GM18520 (cell line): ENCODE measurements at regions not wholly inside any gene's neighbourhood (a gene's known extent, or its start where the extent isn't known, plus 50 kb on each side); places are given as distances from the start of the nearest gene placed in this dataset.
"Not testable (repeated sequence)": the region's sequence is repeated elsewhere in the genome, so short reads cannot be mapped to it uniquely, and the experiment has no call there.

Experiments
- ATAC-seq: cut with Tn5 transposase; IDR thresholded peaks from one replicate; pipeline ENCODE4 v1.9.1; 2021; ENCODE audit not compliant: unreplicated experiment

DNA sequence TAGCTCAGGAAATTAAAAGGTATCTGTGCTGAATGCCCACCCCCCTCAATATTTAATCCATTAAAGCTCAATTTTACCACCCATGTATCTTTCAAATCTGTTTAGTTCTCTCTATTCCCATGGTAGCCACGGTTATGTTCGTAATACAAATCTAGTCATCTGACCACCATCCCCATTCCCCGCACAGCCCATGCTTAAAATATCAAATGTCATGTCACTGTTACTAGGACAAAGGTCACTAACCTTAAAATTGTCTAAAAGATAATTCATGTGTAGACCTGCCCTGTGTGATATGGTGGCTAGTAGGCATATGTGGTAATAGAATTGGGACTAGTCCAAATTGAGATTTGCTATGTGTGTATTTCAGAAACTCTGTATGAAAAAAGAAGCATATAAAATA, 728.5 kb upstream of the B3GALT2 start:
- ATAC-seq = no peak

DNA sequence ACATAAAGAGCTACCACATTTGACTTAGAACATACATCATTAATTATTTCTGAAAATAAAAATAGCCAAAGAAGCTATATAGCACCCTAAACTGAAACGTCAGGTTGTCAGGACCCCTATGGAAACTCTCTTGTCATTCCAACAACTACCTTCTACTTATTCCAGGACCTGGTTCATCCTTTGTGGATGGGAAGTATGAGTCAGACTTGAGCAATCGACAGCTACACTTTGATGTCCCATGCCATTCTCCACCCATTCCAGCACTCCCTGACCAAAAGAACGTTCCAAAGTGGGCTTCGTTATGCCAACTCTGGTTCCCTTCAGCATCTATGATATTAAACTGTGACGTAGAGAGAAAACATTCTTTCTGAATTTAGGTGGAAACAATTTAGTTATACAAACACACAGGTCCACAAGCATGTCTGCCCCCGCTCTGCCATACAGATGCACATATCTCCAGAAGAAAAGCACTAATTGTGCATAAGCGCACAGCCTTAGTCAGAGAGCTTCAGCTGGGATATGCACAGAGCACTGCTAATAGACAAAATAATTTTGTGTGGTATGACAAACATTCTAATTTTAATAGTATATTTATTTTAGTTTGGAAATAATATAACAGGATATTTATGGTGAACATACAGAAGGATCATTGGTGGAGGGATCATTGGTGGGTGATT, 723.1 kb upstream of the B3GALT2 start:
- ATAC-seq = no peak

DNA sequence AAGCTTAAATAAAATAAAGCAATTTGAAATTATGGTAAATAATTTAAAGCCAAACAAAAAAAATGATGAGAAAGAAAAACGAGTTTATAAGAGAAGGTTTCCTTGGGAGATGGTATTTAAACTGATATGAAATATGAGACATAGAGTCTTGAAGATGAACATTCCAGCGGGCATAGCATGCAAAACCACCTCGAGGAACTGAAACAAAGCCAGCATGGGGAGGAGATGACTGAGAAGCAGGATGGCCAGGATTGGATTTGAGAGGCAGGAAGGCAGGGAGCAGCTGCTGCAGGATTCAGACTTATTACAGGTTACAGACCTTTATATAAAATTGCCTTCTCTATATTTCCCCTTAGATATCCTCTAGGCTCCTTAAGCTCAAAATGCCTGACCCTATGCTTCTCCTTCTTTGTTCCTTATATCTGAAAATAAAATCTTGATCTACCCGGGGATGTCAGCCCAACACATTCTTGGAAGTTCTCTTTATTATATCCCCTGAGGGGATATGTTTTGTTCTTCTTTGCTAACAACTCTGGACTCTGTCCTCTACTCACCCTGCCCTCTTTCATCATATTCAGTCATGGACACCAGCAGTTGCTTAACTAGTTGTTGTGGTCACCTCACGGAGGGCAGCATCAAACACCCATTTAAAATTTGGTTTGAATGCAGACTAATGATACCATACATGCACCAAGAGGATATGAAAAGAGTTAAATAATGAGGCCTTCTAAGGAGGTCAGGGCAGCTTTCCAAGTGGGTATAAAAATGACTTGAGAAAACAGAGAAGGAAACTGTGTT, 719.1 kb upstream of the B3GALT2 start:
- no peak for ATAC-seq

DNA sequence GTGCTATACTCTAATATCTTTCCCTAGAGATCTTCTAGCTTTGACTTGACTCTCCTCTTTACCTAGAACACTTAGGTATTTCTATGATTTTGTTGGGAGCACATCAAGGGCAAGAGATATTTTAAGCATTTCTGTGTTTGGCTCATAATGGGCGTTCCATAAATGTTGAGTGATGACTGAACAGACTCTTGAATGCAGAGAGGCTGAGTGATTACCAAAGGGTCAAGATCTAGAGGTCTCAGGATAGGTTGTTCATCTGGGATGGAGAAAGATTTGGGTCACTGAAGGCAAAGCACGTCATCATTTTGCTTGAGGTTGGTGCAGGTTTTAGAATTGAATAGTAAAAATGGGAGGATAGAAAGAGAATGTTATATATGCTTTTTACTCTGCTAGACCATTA, 705.4 kb upstream of the B3GALT2 start:
- ATAC-seq = no peak

DNA sequence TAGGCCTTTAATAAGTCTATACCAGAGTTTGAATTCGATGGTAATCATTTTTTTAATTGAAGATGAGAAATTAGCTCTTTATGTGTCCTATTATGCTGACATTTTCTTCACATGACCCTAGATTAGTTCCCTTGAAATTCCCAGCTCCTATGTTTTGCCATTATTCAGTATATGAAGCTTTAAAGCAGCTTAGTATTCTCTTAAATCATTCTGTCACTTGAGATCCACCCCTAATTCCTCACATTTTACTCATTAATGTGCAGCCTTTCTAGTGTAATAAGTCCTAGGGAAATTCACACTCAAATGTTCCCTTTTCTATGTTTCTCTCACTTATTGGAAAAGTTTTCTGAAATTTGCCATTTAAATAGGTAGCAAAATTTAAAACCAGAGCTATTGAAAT, 704.5 kb upstream of the B3GALT2 start:
- ATAC-seq = no peak

DNA sequence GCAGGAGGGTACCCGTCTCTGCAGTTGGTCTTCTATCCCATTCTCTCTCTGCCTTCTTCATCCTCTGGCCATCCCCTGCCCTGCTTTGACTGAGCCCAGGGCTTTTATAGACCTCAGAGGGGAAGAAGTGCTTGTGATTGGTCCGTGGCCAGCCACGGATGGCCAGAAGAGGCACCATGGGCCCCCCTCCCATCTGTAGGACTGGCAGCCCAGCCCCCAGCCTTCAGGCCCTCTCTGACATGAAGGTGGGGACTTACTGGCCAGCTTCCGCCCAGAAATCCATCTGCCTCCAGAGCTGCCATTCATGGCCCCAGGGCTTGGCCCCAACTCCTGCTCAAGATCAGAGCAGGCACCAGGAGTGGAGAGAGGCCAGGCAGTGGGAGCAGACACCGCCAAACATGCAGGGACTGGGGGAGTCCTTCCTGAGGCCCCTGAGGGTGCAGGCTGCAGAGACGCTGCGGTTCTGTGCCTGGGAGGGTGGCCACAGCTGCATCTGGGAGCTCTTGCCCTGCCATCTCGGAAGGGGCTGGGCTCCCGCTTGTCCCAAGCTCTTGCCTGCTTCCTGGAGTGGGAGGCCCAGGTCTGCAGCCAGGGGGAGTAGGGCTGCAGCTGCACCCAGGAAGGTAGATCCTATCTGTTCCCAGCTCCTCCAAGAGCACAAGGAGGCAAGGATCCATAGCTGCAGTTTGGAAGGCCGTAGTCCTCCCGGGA, 698.6 kb upstream of the B3GALT2 start:
- ATAC-seq = no peak

DNA sequence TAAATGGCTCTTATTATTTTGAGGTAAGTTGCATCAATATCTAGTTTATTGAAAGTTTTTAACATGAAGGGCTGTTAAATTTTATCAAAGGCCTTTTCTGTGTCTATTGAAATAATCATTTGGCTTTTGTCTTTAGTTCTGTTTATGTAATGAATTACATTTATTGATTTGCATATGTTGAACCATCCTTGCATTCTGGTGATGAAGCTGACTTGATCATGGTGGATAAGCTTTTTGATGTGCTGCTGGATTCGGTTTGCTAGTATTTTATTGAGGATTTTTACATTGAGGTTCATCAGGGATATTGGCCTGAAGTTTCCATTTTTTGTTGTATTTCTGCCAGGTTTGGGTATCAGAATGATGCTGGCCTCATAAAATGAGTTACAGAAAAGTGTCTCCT, 691.5 kb upstream of the B3GALT2 start:
- ATAC-seq = not testable (repeated sequence)

DNA sequence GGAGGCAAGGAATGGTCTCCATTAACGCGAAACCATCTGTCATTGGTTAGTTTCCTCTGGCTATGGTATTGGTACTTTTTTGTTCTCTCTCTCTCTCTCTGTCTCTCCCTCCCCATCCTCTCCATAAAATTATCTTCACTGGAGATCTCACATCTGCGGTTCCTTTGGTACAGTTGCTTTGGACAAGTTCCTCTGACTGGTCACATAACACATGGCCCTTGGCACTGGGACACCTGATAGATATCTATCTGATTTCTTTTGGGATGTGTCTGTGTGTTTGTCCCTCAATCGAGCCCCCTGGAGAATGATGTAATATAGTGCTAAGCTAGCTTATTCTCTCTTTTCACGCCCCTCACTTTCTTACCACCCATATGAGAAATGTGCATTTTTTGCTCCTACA, 682.0 kb upstream of the B3GALT2 start:
- ATAC-seq = no peak

DNA sequence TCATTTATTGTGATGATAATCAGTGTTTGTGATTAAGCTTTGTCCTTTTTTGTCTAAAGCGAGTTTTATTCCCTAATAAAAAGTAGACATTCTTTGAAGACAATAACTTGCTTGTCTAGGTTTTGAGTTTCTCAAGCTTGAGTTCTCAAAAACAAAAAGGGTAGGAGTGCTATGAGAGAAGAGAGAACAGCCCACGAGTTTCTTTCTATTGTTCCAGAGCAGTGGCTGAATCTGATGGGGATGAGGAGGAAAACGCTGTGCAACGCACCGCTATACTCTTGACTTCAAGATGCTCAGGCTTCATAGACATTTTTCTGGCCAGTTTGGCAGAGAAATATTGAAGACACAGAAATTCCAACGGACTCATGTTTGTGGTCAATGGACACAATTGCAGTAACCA, 669.8 kb upstream of the B3GALT2 start:
- ATAC-seq = no peak

DNA sequence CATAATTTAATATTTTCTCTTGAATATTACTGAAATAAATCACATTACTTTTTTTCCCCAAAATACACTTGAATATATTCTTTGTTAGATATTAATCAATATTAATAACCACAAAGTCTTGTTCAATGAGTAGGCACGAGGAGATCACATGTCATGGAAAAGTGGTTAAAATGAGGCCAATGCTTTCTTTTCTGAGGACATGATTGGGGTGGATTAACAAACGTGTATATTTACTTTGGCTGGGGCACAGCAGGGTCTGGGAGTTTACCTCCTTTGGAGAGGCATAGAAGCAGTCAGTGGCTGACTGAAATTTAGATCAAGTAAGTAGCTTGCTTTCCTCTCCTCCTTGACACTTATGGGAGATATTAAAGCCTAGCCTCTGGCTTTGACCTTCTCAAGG, 664.3 kb upstream of the B3GALT2 start:
- ATAC-seq = no peak

DNA sequence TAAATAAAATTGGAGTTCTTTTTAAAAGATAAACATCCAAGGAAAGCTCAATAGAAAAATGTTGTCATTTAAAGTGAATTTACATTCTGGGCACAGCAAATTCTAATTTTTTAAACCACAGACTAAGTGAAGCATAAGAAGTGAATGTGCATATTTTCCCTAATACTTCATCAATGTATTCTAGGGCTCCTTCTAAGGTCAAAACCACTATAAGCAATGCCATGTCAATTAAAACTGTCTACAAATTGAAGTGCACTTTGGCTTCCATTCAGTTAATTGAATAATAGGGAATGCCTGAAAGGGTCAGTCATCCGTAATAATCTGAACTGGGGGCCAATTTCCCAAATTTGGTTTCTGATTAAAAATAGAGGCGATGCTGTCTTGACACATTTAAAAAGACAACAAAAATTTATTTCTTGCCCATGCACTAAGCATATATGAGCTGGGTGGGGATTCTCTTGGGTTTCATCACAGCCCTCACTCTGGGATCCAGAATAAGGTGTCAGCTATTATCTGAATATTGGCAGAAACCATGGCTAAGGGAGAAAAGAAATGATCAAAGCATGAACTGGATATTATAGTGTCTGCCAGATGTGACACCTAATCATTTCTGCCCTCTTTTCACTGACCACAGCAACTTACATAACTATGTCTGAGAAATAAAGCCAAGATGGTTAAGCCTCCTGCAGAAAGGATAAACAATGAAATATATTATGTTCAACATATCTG, 660.6 kb upstream of the B3GALT2 start:
- ATAC-seq = no peak

DNA sequence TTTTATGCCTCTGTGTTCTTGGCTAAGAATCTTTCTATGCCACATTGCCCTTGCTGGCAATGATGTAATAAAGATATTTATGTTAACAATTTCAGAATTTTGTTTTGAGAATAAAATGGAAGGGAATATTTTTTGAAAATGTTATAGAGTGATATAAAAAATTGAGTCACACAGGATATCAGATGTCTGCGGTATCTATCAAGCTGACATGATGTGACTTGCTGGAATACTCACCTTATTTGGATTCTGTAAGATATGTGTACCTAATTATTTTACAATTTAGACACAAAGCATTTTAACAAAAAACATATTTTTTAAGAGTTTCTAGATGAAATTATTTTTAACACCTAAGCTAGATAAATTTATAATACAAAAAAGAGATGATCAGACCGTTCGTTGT, 660.0 kb upstream of the B3GALT2 start:
- no peak for ATAC-seq

DNA sequence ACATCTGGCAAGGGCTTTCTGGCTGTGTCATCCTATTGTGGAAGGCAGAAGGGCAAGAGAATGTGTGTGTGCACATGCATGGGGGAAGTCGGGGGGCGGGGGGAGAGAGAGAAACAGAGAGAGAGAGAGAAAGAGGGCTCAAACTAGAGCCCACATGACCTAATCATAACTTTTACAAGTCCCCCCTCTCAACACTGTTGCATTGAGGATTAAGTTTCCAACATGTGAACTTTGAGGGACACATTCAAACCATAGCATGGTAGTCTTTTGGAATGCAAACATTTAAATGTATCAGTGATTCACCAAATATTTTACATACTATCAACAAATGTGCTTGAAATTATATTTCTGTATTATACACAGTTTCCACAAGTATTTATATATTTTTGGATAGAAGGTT, 655.4 kb upstream of the B3GALT2 start:
- ATAC-seq = no peak

DNA sequence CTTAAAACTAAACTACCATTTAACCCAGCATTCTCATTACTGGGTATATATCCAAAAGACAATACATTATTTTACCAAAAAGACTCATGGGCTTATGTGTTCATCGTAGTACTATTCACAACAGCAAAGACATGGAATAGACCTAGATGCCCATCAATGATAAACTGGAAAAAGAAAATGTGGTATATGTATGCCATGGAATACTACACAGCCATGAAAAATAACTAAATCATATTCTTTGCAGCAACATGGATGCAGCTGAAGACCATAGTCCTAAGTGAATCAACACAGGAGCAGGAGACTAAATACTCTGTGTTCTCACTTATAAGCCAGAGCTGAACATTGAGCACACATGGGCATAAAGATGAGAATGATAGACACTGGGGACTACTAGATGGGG, 645.1 kb upstream of the B3GALT2 start:
- no peak for ATAC-seq

DNA sequence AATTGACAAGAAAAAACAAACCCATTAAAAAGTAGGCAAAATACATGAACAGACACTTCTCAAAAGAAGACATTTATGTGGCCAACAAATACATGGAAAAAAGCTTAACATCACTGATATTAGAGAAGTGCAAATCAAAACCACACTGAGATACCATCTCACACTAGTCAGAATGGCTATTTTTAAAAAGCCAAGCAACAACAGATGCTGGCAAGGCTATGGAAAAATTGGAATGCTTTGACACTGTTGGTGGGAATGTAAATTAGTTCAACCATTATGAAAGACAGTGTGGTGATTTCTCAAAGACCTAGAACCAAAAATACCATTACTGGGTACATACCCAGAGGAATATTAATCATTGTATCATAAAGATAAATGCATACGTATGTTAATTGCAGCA, 641.1 kb upstream of the B3GALT2 start:
- no peak for ATAC-seq

DNA sequence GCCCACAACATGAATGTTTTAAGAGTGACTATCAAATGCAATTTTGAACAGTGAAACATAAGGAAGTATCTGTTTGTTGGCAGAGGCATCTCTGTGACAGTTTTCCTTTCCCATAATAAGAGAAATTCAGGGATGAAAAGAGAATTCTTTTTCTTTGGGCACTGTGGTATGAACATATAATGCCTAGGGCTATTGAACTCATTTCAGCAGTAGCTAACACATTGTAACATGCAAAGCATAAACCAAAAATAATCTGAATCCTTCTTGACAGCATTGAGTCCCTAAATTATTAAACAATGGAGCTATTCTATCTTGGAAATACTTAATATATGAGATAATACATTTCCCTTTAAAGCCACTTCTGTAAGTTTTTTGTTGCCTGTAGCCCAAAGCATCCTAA, 633.0 kb upstream of the B3GALT2 start:
- no peak for ATAC-seq

DNA sequence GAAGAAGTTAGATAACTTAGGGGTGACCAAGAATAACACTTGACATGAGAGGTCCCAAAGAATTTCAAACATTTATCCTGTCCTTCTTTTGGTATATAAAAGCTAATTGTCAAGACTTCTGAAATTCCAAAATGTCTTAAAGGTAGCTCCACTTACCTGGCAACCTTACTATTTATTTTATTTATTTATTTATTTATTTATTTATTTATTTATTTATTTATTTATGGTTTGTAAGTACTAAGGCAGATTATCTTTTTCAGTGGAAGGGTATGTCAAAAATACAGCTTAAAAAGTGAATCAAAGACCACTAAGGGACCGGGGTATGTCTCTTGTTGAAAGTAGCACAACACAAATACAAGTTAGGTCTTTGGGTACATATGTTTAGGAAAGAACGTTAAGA, 620.8 kb upstream of the B3GALT2 start:
- ATAC-seq = no peak

DNA sequence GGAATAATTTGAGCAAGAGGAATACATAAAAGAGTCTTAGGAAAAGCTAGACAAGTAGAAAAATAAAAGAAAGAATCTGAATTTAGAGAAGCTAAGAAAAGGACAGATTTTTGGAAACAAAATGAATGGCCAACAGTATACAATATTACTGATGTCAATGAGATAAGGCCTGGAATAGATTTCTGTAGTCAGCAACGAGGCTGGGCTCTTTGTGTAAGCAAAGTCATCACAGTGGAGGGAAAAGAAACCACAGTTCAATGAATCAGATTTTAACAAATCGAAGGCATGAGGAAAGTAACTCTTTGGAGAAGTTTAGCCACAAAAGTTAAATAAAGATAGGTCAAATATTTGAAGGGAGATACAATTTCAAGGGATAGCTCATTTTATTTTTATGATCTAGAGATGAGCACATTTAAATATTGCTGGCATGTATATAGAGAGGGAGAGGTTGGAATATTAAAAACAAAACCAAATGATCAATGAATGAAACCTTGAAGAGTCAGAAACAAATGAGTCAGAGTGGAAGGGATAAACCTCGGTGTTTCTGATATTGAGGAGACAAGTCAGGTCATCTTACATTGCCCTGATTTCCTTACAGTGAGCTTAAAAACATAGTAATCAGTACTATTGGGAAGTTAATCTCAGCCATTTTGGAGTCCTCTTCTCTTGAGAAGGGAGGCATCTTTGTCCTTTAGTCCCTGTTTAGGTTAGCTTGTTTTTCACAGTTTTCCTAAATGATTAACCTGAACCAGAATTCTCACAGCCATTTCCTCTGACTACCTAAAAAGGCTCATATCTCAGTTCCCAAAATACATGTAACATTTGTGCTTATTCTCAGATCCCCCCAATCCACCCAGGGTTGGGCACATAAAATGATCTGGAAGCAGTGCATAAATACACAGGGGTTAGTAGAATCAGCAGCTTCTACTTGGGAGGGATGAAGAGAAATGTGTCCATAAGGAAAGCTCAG, 620.0 kb upstream of the B3GALT2 start:
- no peak for ATAC-seq

DNA sequence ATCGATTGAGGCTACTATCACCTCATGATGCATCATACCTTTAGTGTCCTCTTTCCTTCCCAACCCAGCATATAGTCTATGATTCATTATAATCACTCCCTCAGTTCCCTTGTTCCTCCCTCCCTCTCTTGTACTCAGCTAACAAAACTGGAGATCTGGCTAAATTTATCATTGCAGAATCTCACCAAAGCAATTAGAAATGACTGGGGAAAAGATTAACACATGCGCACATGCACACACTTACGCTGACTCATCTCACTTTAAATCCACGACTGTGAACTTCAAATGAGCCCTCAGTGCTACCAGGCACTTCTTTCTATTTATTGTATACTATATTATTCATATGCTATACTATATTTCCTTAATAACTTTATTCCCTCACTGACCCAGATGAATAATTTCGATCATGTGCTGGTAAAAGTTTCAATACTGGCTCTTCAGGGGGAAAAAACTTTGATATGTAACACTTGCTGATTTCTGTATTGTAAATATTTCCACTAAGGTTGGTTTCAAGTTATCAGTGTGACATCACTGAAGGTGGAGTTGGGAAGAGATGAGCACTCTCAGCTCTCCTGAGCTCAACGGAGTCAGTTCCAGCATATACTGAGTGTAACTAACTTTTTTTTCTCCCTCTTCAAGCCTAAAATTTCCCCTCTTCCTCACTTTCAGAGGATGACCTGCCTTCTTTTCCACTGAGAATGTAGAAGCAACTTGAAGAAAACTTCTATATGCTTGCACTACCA, 613.7 kb upstream of the B3GALT2 start:
- no peak for ATAC-seq

DNA sequence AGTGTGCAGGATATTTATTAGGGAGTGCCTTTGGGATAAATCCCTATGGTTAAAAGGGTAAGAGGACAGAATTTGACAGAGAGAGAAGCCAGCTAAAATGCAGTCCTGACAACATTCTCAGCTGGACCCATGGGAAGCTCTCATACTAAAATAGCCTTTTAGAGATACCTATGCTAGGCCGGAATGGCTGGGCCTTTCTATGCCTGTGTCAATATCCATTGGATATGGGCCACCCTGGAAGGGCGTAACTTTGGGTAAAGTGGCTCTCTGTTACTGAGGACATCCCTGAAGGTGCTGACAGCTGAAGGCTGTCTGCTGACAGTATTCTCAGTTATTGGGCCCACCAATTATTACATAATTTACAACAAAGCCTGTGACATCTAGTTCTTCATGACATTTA, 613.0 kb upstream of the B3GALT2 start:
- no peak for ATAC-seq
